IPS-20b (cell line): ENCODE measurements at regions not wholly inside any gene's neighbourhood (a gene's known extent, or its start where the extent isn't known, plus 50 kb on each side); places are given as distances from the start of the nearest gene placed in this dataset.
"Not testable (repeated sequence)": the region's sequence is repeated elsewhere in the genome, so short reads cannot be mapped to it uniquely, and the experiment has no call there.

Source experiments
- H3K27ac ChIP-seq: one replicate; pipeline ENCODE4 v1.5.1; 2013; ENCODE audit warnings: low read length
- H3K27me3 ChIP-seq: 2 replicates; pipeline ENCODE4 v1.6.1; 2013; ENCODE audit warnings: mild to moderate bottlenecking, low read length, inconsistent platforms; ENCODE audit not compliant: insufficient read depth
- H3K36me3 ChIP-seq: 2 replicates; pipeline ENCODE4 v1.6.1; 2013; ENCODE audit warnings: low read depth, mild to moderate bottlenecking, inconsistent platforms, low read length, moderate library complexity; ENCODE audit not compliant: insufficient read depth
- H3K4me1 ChIP-seq: 2 replicates; pipeline ENCODE4 v1.6.1; 2013; ENCODE audit warnings: mild to moderate bottlenecking, control low read depth, inconsistent platforms, low read length, moderate library complexity; ENCODE audit not compliant: insufficient read depth
- H3K4me3 ChIP-seq: 2 replicates; pipeline ENCODE4 v1.5.1; 2013; ENCODE audit warnings: mild to moderate bottlenecking, low read length, inconsistent platforms
- H3K9ac ChIP-seq: 2 replicates; pipeline ENCODE4 v1.6.1; 2013; ENCODE audit warnings: low read depth, mild to moderate bottlenecking, inconsistent platforms, low read length, moderate library complexity
- H3K9me3 ChIP-seq: 2 replicates; pipeline ENCODE4 v1.6.1; 2013; ENCODE audit warnings: mild to moderate bottlenecking, low read depth, low read length, inconsistent platforms; ENCODE audit not compliant: insufficient read depth

- H3K4me3 ChIP-seq = no peak overlapping the region
- H3K9me3 ChIP-seq = no peaks in the 10 kb centered on the region
- no peaks in the 10 kb centered on the region for H3K4me1 ChIP-seq
- H3K36me3 ChIP-seq = no peaks in the 10 kb centered on the region
- H3K27ac ChIP-seq = no peak overlapping the region
- no peaks in the 10 kb centered on the region for H3K27me3 ChIP-seq
- H3K9ac ChIP-seq = no peak overlapping the region
Measured at GRCh38 chr14:37792124-37792523, 196.7 kb downstream of the TTC6 start.

GRCh38 chr14:37796703-37797416 lies 201.4 kb downstream of the TTC6 start:
- no peak overlapping the region for H3K4me3 ChIP-seq
- no peaks in the 10 kb centered on the region for H3K4me1 ChIP-seq
- no peaks in the 10 kb centered on the region for H3K27me3 ChIP-seq
- no peaks in the 10 kb centered on the region for H3K9me3 ChIP-seq
- H3K9ac ChIP-seq = no peak overlapping the region
- H3K27ac ChIP-seq = no peak overlapping the region
- no peaks in the 10 kb centered on the region for H3K36me3 ChIP-seq

- H3K4me3 ChIP-seq = no peak overlapping the region
- H3K4me1 ChIP-seq = no peaks in the 10 kb centered on the region
- no peaks in the 10 kb centered on the region for H3K36me3 ChIP-seq
- no peak overlapping the region for H3K9ac ChIP-seq
- H3K9me3 ChIP-seq = no peaks in the 10 kb centered on the region
- no peak overlapping the region for H3K27ac ChIP-seq
- H3K27me3 ChIP-seq = no peaks in the 10 kb centered on the region
Measured at GRCh38 chr14:37797675-37798074, 202.2 kb downstream of the TTC6 start.

GRCh38 chr14:37807722-37808121 lies 212.3 kb downstream of the TTC6 start:
- no peaks in the 10 kb centered on the region for H3K36me3 ChIP-seq
- no peak overlapping the region for H3K4me3 ChIP-seq
- H3K4me1 ChIP-seq = peaks cover 9% of the 10 kb centered on the region; the same call in 1 of the 2 replicates
- no peak overlapping the region for H3K27ac ChIP-seq
- no peaks in the 10 kb centered on the region for H3K27me3 ChIP-seq
- H3K9ac ChIP-seq = no peak overlapping the region
- H3K9me3 ChIP-seq = no peaks in the 10 kb centered on the region

- Histone ChIP-seq H3K27ac (no peak overlapping the region), H3K9me3 (no peaks in the 10 kb centered on the region), H3K36me3 (no peaks in the 10 kb centered on the region), H3K9ac (no peak overlapping the region), H3K27me3 (no peaks in the 10 kb centered on the region), H3K4me1 (peaks cover 9% of the 10 kb centered on the region; the same call in 1 of the 2 replicates), H3K4me3 (no peak overlapping the region)
Measured at GRCh38 chr14:37810094-37810801, 214.8 kb downstream of the TTC6 start.

- Histone ChIP-seq H3K4me3 (no peak overlapping the region), H3K9ac (no peak overlapping the region), H3K4me1 (peaks cover 9% of the 10 kb centered on the region; the same call in 1 of the 2 replicates), H3K27ac (no peak overlapping the region), H3K36me3 (no peaks in the 10 kb centered on the region), H3K9me3 (no peaks in the 10 kb centered on the region), H3K27me3 (no peaks in the 10 kb centered on the region)
Measured at GRCh38 chr14:37813732-37814131, 218.3 kb downstream of the TTC6 start.

GRCh38 chr14:37816135-37816534 lies 220.7 kb downstream of the TTC6 start:
- no peak overlapping the region for H3K9ac ChIP-seq
- no peaks in the 10 kb centered on the region for H3K36me3 ChIP-seq
- H3K4me1 ChIP-seq = no peaks in the 10 kb centered on the region
- H3K27me3 ChIP-seq = no peaks in the 10 kb centered on the region
- no peak overlapping the region for H3K27ac ChIP-seq
- H3K9me3 ChIP-seq = no peaks in the 10 kb centered on the region
- H3K4me3 ChIP-seq = no peak overlapping the region

- Histone ChIP-seq H3K9me3 (no peaks in the 10 kb centered on the region), H3K27me3 (no peaks in the 10 kb centered on the region), H3K4me3 (no peak overlapping the region), H3K4me1 (no peaks in the 10 kb centered on the region), H3K36me3 (no peaks in the 10 kb centered on the region), H3K27ac (no peak overlapping the region), H3K9ac (no peak overlapping the region)
Measured at GRCh38 chr14:37816743-37817295, 221.4 kb downstream of the TTC6 start.

GRCh38 chr14:37819155-37820015 lies 224.0 kb downstream of the TTC6 start:
- Histone ChIP-seq H3K9ac (no peak overlapping the region), H3K36me3 (no peaks in the 10 kb centered on the region), H3K9me3 (no peaks in the 10 kb centered on the region), H3K27ac (no peak overlapping the region), H3K4me1 (no peaks in the 10 kb centered on the region), H3K27me3 (no peaks in the 10 kb centered on the region), H3K4me3 (no peak overlapping the region)

GRCh38 chr14:37820810-37821209 lies 225.4 kb downstream of the TTC6 start:
- not testable (repeated sequence) for H3K4me1 ChIP-seq, H3K4me3 ChIP-seq, H3K9ac ChIP-seq, H3K27ac ChIP-seq, H3K9me3 ChIP-seq, H3K27me3 ChIP-seq, H3K36me3 ChIP-seq

GRCh38 chr14:37824939-37825712 lies 229.7 kb downstream of the TTC6 start:
- Histone ChIP-seq H3K27ac (no peak overlapping the region), H3K36me3 (no peaks in the 10 kb centered on the region), H3K4me3 (no peak overlapping the region), H3K9ac (no peak overlapping the region), H3K9me3 (peaks cover 4% of the 10 kb centered on the region; the same call in 1 of the 2 replicates), H3K27me3 (no peaks in the 10 kb centered on the region), H3K4me1 (no peaks in the 10 kb centered on the region)
